PC-3 (cell line): ENCODE measurements at regions not wholly inside any gene's neighbourhood (a gene's known extent, or its start where the extent isn't known, plus 50 kb on each side); places are given as distances from the start of the nearest gene placed in this dataset.

Experiments
- ATAC-seq: fragments of 200-7000 bp; cut with Tn5 transposase; 2 replicates; pipeline ENCODE4 v1.9.1; 2020; ENCODE audit warnings: mild to moderate bottlenecking, moderate library complexity
- BruUV-seq: library from RNA; stranded (reverse); fragments of 400-500 nt; replicated peaks from 2 replicates; lab custom pipeline; 2021; lab: Mats Ljungman, UMichigan
- CTCF ChIA-PET: fragments of 300-600 bp; sonication (Branson Sonifier 250); formaldehyde crosslinking; loops from one replicate; lab custom pipeline; 2022; ENCODE audit warnings: antibody characterized with exemption; lab: Charles Lee
- POLR2A ChIA-PET: fragments of 300-600 bp; sonication (Branson Sonifier 250); formaldehyde crosslinking; loops from one replicate; lab custom pipeline; 2022; ENCODE audit warnings: antibody characterized with exemption; ENCODE audit not compliant: unreplicated experiment; lab: Charles Lee
- DNase-seq: peaks from one replicate; pipeline ENCODE4 v3.0.0-alpha.2; 2015
- H2AFZ ChIP-seq: fragments of 300-600 bp; sonication (generic); 2 replicates; pipeline ENCODE4 v1.6.0; 2016; ENCODE audit warnings: antibody characterized with exemption, low read length
- H3F3A ChIP-seq: fragments of 300-600 bp; sonication (generic); one replicate; pipeline ENCODE4 v1.6.0; 2017; ENCODE audit warnings: antibody characterized with exemption, low read length, control low read depth, mild to moderate bottlenecking; ENCODE audit not compliant: unreplicated experiment
- H3K27ac ChIP-seq: fragments of 300-600 bp; sonication (generic); 2 replicates; pipeline ENCODE4 v1.5.1; 2016; ENCODE audit warnings: mild to moderate bottlenecking, low read length
- H3K27me3 ChIP-seq: fragments of 300-600 bp; sonication (generic); 2 replicates; pipeline ENCODE4 v1.6.1; 2016; ENCODE audit warnings: low read length, mixed read lengths
- H3K36me3 ChIP-seq: fragments of 300-600 bp; sonication (generic); 2 replicates; pipeline ENCODE4 v1.6.1; 2016; ENCODE audit warnings: low read depth, mixed run types, low read length, mixed read lengths
- H3K4me1 ChIP-seq: fragments of 300-600 bp; sonication (generic); 2 replicates; pipeline ENCODE4 v1.5.1; 2016; ENCODE audit warnings: low read length; ENCODE audit not compliant: insufficient read depth
- H3K4me2 ChIP-seq: fragments of 300-600 bp; sonication (generic); 2 replicates; pipeline ENCODE4 v1.6.0; 2016; ENCODE audit warnings: low read length
- H3K4me3 ChIP-seq: fragments of 300-600 bp; sonication (generic); 2 replicates; pipeline ENCODE4 v1.5.1; 2016; ENCODE audit warnings: mild to moderate bottlenecking, low read length, mixed read lengths
- H3K79me2 ChIP-seq: fragments of 300-600 bp; sonication (generic); 2 replicates; pipeline ENCODE4 v1.6.1; 2017; ENCODE audit warnings: low read length, mixed read lengths
- H3K9ac ChIP-seq: fragments of 300-600 bp; sonication (generic); 2 replicates; pipeline ENCODE4 v1.6.0; 2016; ENCODE audit warnings: mild to moderate bottlenecking, low read length
- H3K9me2 ChIP-seq: fragments of 300-600 bp; sonication (generic); replicated peaks from 2 replicates; pipeline ENCODE4 v1.6.1; 2016; ENCODE audit warnings: mixed run types, low read length, mixed read lengths
- H3K9me3 ChIP-seq: fragments of 300-600 bp; sonication (generic); 2 replicates; pipeline ENCODE4 v1.6.1; 2016; ENCODE audit warnings: low read length, mixed read lengths
- H4K20me1 ChIP-seq: fragments of 300-600 bp; sonication (generic); 2 replicates; pipeline ENCODE4 v1.6.1; 2016; ENCODE audit warnings: low read length, mixed read lengths
- CTCF ChIP-seq: fragments of 300-600 bp; sonication (generic); conservative IDR thresholded peaks from 2 replicates; pipeline ENCODE4 v1.5.1; 2017; ENCODE audit warnings: antibody characterized with exemption, low read depth, mild to moderate bottlenecking, low read length
- EZH2 ChIP-seq: fragments of 300-600 bp; sonication (generic); IDR thresholded peaks from one replicate; pipeline ENCODE4 v1.6.1; 2017; ENCODE audit warnings: antibody characterized with exemption, mild to moderate bottlenecking, low read length; ENCODE audit not compliant: unreplicated experiment
- EZH2phosphoT487 ChIP-seq: fragments of 300-600 bp; sonication (generic); IDR thresholded peaks from 2 replicates; pipeline ENCODE4 v1.6.1; 2018; ENCODE audit warnings: mild to moderate bottlenecking, antibody characterized with exemption, low read length, borderline replicate concordance
- intact Hi-C: fragments of 100-400 bp; cut with micrococcal nuclease; formaldehyde crosslinking; loops from 2 replicates; pipeline ENCODE4 v1.9.0; 2023

DNA sequence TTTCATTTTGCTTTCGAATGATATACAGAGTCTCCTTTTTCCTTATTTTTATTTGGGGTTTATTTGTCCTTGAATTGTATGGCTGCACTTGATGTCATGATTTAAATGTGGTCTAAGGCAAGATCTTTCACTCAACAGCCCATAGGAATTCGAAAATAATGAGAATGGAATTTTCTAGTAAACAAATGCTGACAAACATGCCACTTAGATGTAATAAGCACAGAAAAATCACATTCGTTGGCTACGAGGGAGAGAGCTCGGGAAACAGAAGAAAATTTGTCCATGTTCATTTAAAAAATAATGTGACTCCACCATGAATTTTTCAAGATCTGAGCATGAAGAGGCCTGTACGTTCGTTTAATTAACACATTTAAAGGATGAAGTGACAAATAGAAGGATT lies 73.0 kb downstream of the BLID start:
- H2AFZ ChIP-seq, result no peak overlapping the region
- DNase-seq, result no peak
- H3K79me2 ChIP-seq, result no peaks in the 10 kb centered on the region
- BruUV-seq, result no TSS peak
- H3K27ac ChIP-seq, result no peak overlapping the region
- no peak for TF ChIP-seq EZH2phosphoT487
- no peak for TF ChIP-seq EZH2
- TF ChIP-seq CTCF, result no peak
- H3K4me1 ChIP-seq, result peaks cover 43% of the 10 kb centered on the region
- POLR2A ChIA-PET, result no interaction called here
- no peaks in the 10 kb centered on the region for H4K20me1 ChIP-seq
- H3F3A ChIP-seq, result no peaks in the 10 kb centered on the region
- no peaks in the 10 kb centered on the region for H3K27me3 ChIP-seq
- ATAC-seq, result no peak
- no peaks in the 10 kb centered on the region for H3K9me3 ChIP-seq
- intact Hi-C loops, result loop anchor here (5.0 kb wide), 1 partner anchor 44 kb away; no protein-coding TSS in a partner anchor
- CTCF ChIA-PET, result no interaction called here
- no peak overlapping the region for H3K4me2 ChIP-seq
- no peaks in the 10 kb centered on the region for H3K36me3 ChIP-seq
- H3K9me2 ChIP-seq, result no peaks in the 10 kb centered on the region
- no peak overlapping the region for H3K4me3 ChIP-seq
- no peak overlapping the region for H3K9ac ChIP-seq

- H3K4me2 ChIP-seq, result peak overlapping the region; percentile 81
- DNase-seq, result peak; percentile 34
- CTCF ChIA-PET, result no interaction called here
- ATAC-seq, result peak; percentile 41
- H3K4me1 ChIP-seq, result peaks cover 25% of the 10 kb centered on the region
- no peaks in the 10 kb centered on the region for H3F3A ChIP-seq
- BruUV-seq, result no TSS peak
- no peak overlapping the region for H3K27ac ChIP-seq
- no peaks in the 10 kb centered on the region for H3K27me3 ChIP-seq
- no peaks in the 10 kb centered on the region for H3K36me3 ChIP-seq
- no peaks in the 10 kb centered on the region for H3K9me2 ChIP-seq
- TF ChIP-seq CTCF (no peak), EZH2 (no peak), EZH2phosphoT487 (no peak)
- peak overlapping the region; percentile 62 for H3K4me3 ChIP-seq
- H3K9me3 ChIP-seq, result no peaks in the 10 kb centered on the region
- peak overlapping the region; percentile 3; the same call in 1 of the 2 replicates for H3K9ac ChIP-seq
- H2AFZ ChIP-seq, result peak overlapping the region; percentile 91
- intact Hi-C loops, result loop anchor here (5.0 kb wide), 1 partner anchor 47 kb away; no protein-coding TSS in a partner anchor
- H4K20me1 ChIP-seq, result no peaks in the 10 kb centered on the region
- no peaks in the 10 kb centered on the region for H3K79me2 ChIP-seq
- POLR2A ChIA-PET, result interaction anchor here (0.7 kb wide), 1 partner anchor 386 kb away, joined by 3 read pairs; no protein-coding TSS in a partner anchor
Observed at GRCh38 chr11:122040464-122040863, 75.6 kb downstream of the BLID start.

- no TSS peak for BruUV-seq
- Histone ChIP-seq H2AFZ (no peak overlapping the region), H3K36me3 (no peaks in the 10 kb centered on the region), H3K27ac (no peak overlapping the region), H3K9me3 (no peaks in the 10 kb centered on the region), H3K79me2 (no peaks in the 10 kb centered on the region), H3F3A (no peaks in the 10 kb centered on the region), H3K9me2 (no peaks in the 10 kb centered on the region), H4K20me1 (no peaks in the 10 kb centered on the region), H3K4me3 (no peak overlapping the region), H3K9ac (no peak overlapping the region), H3K27me3 (no peaks in the 10 kb centered on the region), H3K4me2 (no peak overlapping the region), H3K4me1 (peaks cover 7% of the 10 kb centered on the region; the same call in 1 of the 2 replicates)
- TF ChIP-seq EZH2phosphoT487 (no peak), EZH2 (no peak), CTCF (no peak)
- DNase-seq (peak; percentile 23), ATAC-seq (no peak)
- POLR2A ChIA-PET, result interaction anchor here (0.6 kb wide), 1 partner anchor 12 kb away, joined by 3 read pairs; no protein-coding TSS in a partner anchor
- CTCF ChIA-PET, result no interaction called here
- intact Hi-C loops, result no loop called here
Observed at GRCh38 chr11:122038543-122038942, 77.5 kb downstream of the BLID start.
